Natural killer cell treated with Interleukin-12 subunit alpha and Interleukin-12 subunit beta and Interleukin-15 and Interleukin-18, amount 100 ng/mL, for 72 hours (primary cell): ENCODE measurements at regions not wholly inside any gene's neighbourhood (a gene's known extent, or its start where the extent isn't known, plus 50 kb on each side); places are given as distances from the start of the nearest gene placed in this dataset.

Experiments used
- ATAC-seq, 2 donors: fragments of 150-1000 bp; cut with Tn5 transposase in 1 of 2; sonication (Bioruptor Pico), chemical (Tn5 transposase) in 1 of 2; 2 replicates each; pipeline ENCODE4 v1.10.0; 2021
- DNase-seq: peaks from one replicate; pipeline ENCODE4 v3.0.0; 2022; ENCODE audit warnings: low spot score
- H3K27ac Mint-ChIP-seq, 2 donors: 1 replicate in 1 of 2; 2 replicates in 1 of 2; pipeline ENCODE4 v1.8.0; 2022; ENCODE audit warnings: mixed read lengths in 2 of 2, mild to moderate bottlenecking in 1 of 2, moderate library complexity in 1 of 2
- H3K27me3 Mint-ChIP-seq, 2 donors: 1 replicate in 1 of 2; 2 replicates in 1 of 2; pipeline ENCODE4 v1.8.0; 2022; ENCODE audit warnings: mixed read lengths in 2 of 2
- H3K36me3 Mint-ChIP-seq: one replicate; pipeline ENCODE4 v1.8.0; 2022; ENCODE audit warnings: mixed read lengths
- H3K4me1 Mint-ChIP-seq, 2 donors: 1 replicate in 1 of 2; 2 replicates in 1 of 2; pipeline ENCODE4 v1.8.0; 2022; ENCODE audit warnings: low read depth in 2 of 2, mixed read lengths in 2 of 2, mild to moderate bottlenecking in 1 of 2
- H3K4me3 Mint-ChIP-seq: one replicate; pipeline ENCODE4 v1.8.0; 2022; ENCODE audit warnings: mixed read lengths
- H3K9me3 Mint-ChIP-seq: 2 replicates; pipeline ENCODE4 v1.8.0; 2022; ENCODE audit warnings: mixed read lengths

GRCh38 chr1:94726981-94727685 is 93.0 kb upstream of the SLC44A3 start:
- no peak overlapping the region for H3K4me3 Mint-ChIP-seq
- ATAC-seq, result no peak
- no peaks in the 10 kb centered on the region for H3K36me3 Mint-ChIP-seq
- no peaks in the 10 kb centered on the region for H3K4me1 Mint-ChIP-seq
- no peaks in the 10 kb centered on the region for H3K9me3 Mint-ChIP-seq
- H3K27ac Mint-ChIP-seq, result no peak overlapping the region
- peaks cover 26 to 30% of the 10 kb centered on the region in 2 donors for H3K27me3 Mint-ChIP-seq
- DNase-seq, result no peak

DNA sequence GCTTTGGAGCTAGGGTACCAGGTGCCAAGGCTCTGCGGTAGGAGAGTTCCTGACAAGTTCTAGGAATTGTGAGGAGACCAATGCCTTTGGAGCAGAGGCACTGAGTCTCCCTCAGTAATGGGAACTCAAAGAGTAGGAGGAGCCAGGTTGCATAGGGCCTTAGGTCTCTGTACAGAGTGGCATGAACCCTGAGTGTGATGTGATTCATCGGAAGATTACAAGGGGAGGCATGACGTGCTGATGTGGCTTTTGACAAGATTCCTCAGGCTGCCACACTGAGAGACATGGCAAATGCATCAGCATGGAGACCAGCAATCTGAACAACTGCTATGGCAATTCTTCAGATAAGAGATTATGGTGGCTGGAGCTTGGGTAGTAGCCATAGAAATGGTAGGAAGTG is 94.6 kb upstream of the SLC44A3 start:
- Mint-ChIP-seq H3K9me3 (no peaks in the 10 kb centered on the region), H3K36me3 (no peaks in the 10 kb centered on the region), H3K4me3 (no peak overlapping the region), H3K27me3 (peaks cover 19 to 26% of the 10 kb centered on the region in 2 donors), H3K27ac (no peak overlapping the region), H3K4me1 (peaks cover under 1 to 1% of the 10 kb centered on the region in 2 donors)
- ATAC-seq (peak in 1 of 2 donors; percentile 49), DNase-seq (no peak)

- H3K4me3 Mint-ChIP-seq, result no peak overlapping the region
- no peak overlapping the region for H3K27ac Mint-ChIP-seq
- ATAC-seq, result no peak
- no peak for DNase-seq
- no peaks in the 10 kb centered on the region for H3K36me3 Mint-ChIP-seq
- H3K27me3 Mint-ChIP-seq, result peaks cover 20 to 25% of the 10 kb centered on the region in 2 donors
- H3K4me1 Mint-ChIP-seq, result peaks cover 7 to 11% of the 10 kb centered on the region in 2 donors
- no peaks in the 10 kb centered on the region for H3K9me3 Mint-ChIP-seq
Observed at GRCh38 chr1:94723894-94724293, 96.3 kb upstream of the SLC44A3 start.

GRCh38 chr1:94723463-94723862 is 96.7 kb upstream of the SLC44A3 start:
- Mint-ChIP-seq H3K4me1 (peaks cover 7 to 11% of the 10 kb centered on the region in 2 donors), H3K27me3 (peaks cover 25 to 29% of the 10 kb centered on the region in 2 donors), H3K36me3 (no peaks in the 10 kb centered on the region), H3K27ac (no peak overlapping the region), H3K4me3 (no peak overlapping the region), H3K9me3 (no peaks in the 10 kb centered on the region)
- DNase-seq (no peak), ATAC-seq (no peak)

DNA sequence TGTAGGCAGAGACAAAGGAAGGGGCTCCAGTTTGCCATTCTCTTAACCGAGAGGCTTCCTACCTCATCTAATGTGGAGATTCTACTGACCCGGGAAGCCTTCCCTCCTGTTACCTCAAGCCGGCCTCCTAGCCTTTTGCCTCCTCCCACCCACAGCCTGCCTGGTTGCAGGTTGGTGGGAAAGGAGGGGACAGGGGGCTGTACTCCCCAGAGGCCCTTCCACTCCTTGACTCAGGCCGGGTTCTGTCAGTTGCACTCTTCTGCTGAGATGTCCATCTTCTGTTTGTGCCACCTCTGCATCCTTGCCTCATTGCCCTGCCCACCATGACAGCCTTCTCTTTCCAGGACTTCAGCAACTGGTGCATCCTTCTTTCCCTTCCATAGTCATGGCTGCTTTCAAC is 98.0 kb upstream of the SLC44A3 start:
- H3K4me3 Mint-ChIP-seq, result no peak overlapping the region
- H3K36me3 Mint-ChIP-seq, result no peaks in the 10 kb centered on the region
- H3K27ac Mint-ChIP-seq, result peak overlapping the region in 1 of 2 donors; percentile 31
- ATAC-seq (no peak), DNase-seq (no peak)
- H3K9me3 Mint-ChIP-seq, result no peaks in the 10 kb centered on the region
- H3K27me3 Mint-ChIP-seq, result peaks cover 26% of the 10 kb centered on the region in 2 donors
- H3K4me1 Mint-ChIP-seq, result peaks cover 7 to 11% of the 10 kb centered on the region in 2 donors

DNA sequence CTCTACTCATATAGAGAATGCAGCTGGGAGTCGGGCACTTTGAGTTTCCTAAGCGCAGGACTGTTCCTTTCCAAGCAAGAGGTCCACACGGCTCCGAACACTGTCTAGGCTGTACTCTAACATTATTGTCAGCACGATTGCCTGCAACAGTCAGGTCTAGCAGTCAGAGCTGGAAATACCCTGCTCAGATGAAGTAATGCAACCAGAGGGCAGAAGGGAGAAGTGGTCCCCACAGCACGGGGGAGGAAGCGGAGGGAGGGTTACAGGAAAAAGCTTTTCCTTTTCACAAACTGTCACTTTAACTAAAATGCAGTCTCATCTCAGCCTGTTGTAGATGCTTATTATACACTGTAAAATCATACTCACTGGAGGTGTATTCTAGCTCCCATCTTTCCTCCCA is 98.9 kb upstream of the SLC44A3 start:
- DNase-seq (no peak), ATAC-seq (peak in 1 of 2 donors; percentile 68)
- Mint-ChIP-seq H3K4me3 (no peak overlapping the region), H3K27ac (no peak overlapping the region), H3K36me3 (no peaks in the 10 kb centered on the region), H3K4me1 (peaks cover 7 to 13% of the 10 kb centered on the region in 2 donors), H3K27me3 (peaks cover 23 to 24% of the 10 kb centered on the region in 2 donors), H3K9me3 (no peaks in the 10 kb centered on the region)

GRCh38 chr1:94719926-94720793 is 100.0 kb upstream of the SLC44A3 start:
- peak overlapping the region in 1 of 2 donors; percentile 82 for H3K27ac Mint-ChIP-seq
- no peaks in the 10 kb centered on the region for H3K9me3 Mint-ChIP-seq
- peak; percentile 76 for DNase-seq
- H3K27me3 Mint-ChIP-seq, result peaks cover 19 to 24% of the 10 kb centered on the region in 2 donors
- no peaks in the 10 kb centered on the region for H3K36me3 Mint-ChIP-seq
- H3K4me3 Mint-ChIP-seq, result peak overlapping the region; percentile 20
- peaks cover 7 to 13% of the 10 kb centered on the region in 2 donors for H3K4me1 Mint-ChIP-seq
- ATAC-seq, result peak; percentile 90 to 97

DNA sequence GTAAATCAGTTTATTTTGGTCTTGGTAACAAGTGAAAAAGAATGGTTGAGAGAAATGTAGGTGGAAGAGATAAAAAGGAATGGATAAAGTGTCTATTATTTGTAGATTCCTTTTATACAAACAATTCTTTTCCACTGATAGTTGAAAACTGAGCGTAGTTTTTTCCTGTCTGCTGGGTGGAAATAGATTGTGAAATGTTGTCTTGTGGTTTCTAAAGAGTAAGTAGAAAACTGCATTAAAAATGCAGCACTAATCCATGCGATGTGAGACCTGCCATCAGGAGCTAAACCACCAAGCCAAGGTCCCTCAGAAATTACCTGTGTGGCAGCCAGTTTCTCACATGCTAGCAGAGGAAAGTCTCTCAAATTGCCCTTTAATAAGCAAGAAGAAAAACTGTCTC is 103.2 kb upstream of the SLC44A3 start:
- Mint-ChIP-seq H3K36me3 (no peaks in the 10 kb centered on the region), H3K27ac (no peak overlapping the region), H3K4me3 (no peak overlapping the region), H3K4me1 (peaks cover 7 to 15% of the 10 kb centered on the region in 2 donors), H3K9me3 (no peaks in the 10 kb centered on the region), H3K27me3 (peaks cover 8 to 19% of the 10 kb centered on the region in 2 donors)
- DNase-seq (no peak), ATAC-seq (no peak)

- no peaks in the 10 kb centered on the region for H3K9me3 Mint-ChIP-seq
- DNase-seq, result no peak
- H3K36me3 Mint-ChIP-seq, result no peaks in the 10 kb centered on the region
- ATAC-seq, result no peak
- H3K4me1 Mint-ChIP-seq, result peaks cover 3 to 12% of the 10 kb centered on the region in 2 donors
- no peak overlapping the region for H3K4me3 Mint-ChIP-seq
- peaks cover 17 to 24% of the 10 kb centered on the region in 2 donors for H3K27me3 Mint-ChIP-seq
- H3K27ac Mint-ChIP-seq, result no peak overlapping the region
Observed at GRCh38 chr1:94715321-94715720, 104.8 kb upstream of the SLC44A3 start.

GRCh38 chr1:94714552-94714951 is 105.6 kb upstream of the SLC44A3 start:
- Mint-ChIP-seq H3K4me3 (no peak overlapping the region), H3K9me3 (no peaks in the 10 kb centered on the region), H3K27ac (no peak overlapping the region), H3K4me1 (peaks cover 0 to 5% of the 10 kb centered on the region in 2 donors), H3K27me3 (peaks cover 17 to 24% of the 10 kb centered on the region in 2 donors), H3K36me3 (no peaks in the 10 kb centered on the region)
- ATAC-seq (no peak), DNase-seq (no peak)

- H3K36me3 Mint-ChIP-seq, result no peaks in the 10 kb centered on the region
Observed at GRCh38 chr1:94714152-94714551, 106.0 kb upstream of the SLC44A3 start.

DNA sequence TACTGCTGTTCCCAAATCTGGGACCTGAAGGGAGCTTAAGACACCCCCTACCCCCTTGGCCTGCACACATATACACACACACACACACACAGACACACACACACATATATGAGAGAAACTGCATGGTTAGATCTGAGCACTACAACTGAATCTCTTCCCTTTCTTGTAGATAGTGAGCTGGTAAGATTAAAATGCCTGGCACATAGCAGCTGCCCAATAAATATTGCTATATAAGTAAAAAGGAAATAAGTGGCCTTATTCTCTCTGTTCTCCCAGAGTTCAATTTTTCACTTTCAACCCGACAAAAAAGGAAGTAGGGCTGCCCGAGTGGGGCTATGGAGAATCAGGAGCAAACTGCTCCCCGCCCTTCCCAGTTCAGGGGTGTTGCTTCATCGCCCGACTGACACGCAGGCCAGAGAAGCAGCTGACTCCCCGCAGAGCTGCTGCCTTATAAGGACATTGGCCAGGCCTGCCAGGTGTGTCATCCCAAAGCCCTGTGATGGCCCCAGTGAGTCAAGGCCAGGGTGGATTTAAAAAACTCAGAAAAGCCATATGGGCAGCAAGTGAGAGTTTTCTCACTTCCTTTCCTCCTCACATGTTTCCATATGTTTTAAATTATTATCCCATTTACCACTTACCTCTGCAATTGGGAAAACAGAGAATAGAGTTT is 106.5 kb upstream of the SLC44A3 start:
- H3K36me3 Mint-ChIP-seq, result no peaks in the 10 kb centered on the region
- peaks cover 13 to 18% of the 10 kb centered on the region in 2 donors for H3K27me3 Mint-ChIP-seq
- no peak overlapping the region for H3K27ac Mint-ChIP-seq
- DNase-seq (no peak), ATAC-seq (peak in 1 of 2 donors; percentile 44)
- H3K4me1 Mint-ChIP-seq, result peaks cover 0 to 5% of the 10 kb centered on the region in 2 donors
- H3K4me3 Mint-ChIP-seq, result no peak overlapping the region
- H3K9me3 Mint-ChIP-seq, result no peaks in the 10 kb centered on the region

More at GRCh38 chr1:94714152-94714551, 106.0 kb upstream of the SLC44A3 start:
- no peak overlapping the region for H3K4me3 Mint-ChIP-seq
- peaks cover 0 to 5% of the 10 kb centered on the region in 2 donors for H3K4me1 Mint-ChIP-seq
- H3K27ac Mint-ChIP-seq, result no peak overlapping the region
- H3K9me3 Mint-ChIP-seq, result no peaks in the 10 kb centered on the region
- no peak for ATAC-seq
- H3K27me3 Mint-ChIP-seq, result peaks cover 17 to 24% of the 10 kb centered on the region in 2 donors
- DNase-seq, result no peak

GRCh38 chr1:94709891-94710581 is 110.1 kb upstream of the SLC44A3 start:
- Mint-ChIP-seq H3K27ac (no peak overlapping the region), H3K36me3 (no peaks in the 10 kb centered on the region), H3K4me1 (peaks cover 0 to 3% of the 10 kb centered on the region in 2 donors), H3K9me3 (no peaks in the 10 kb centered on the region), H3K4me3 (no peak overlapping the region), H3K27me3 (peaks cover 20% of the 10 kb centered on the region in 2 donors)
- DNase-seq (no peak), ATAC-seq (peak in 1 of 2 donors; percentile 26)
